Fibroblast of skin of abdomen (primary cell): ENCODE measurements at regions not wholly inside any gene's neighbourhood (a gene's known extent, or its start where the extent isn't known, plus 50 kb on each side); places are given as distances from the start of the nearest gene placed in this dataset.
"Not testable (repeated sequence)": the region's sequence is repeated elsewhere in the genome, so short reads cannot be mapped to it uniquely, and the experiment has no call there.

Experiments
- DNase-seq: peaks from one replicate; pipeline ENCODE4 v3.0.0-alpha.2; 2013

DNA sequence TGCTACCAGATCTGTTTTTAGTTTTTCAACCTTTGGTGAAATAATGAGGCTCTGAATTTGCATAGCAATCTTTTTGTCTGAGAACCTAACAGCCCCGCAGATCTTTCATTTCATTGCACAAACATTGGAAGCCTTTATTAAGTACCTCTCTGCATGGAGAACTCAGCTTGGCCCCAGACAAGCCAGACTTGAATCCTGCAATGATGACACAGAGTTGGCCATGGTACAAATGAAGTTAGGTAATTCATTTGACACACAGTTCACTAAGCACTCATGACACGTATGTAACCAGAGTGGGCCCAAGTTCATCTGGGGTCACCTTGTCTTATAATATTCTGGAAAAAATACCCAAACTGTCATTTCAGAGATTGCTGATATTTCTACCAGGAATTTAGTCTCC lies 439.1 kb upstream of the ID2 start:
- peak; percentile 51 for DNase-seq

DNA sequence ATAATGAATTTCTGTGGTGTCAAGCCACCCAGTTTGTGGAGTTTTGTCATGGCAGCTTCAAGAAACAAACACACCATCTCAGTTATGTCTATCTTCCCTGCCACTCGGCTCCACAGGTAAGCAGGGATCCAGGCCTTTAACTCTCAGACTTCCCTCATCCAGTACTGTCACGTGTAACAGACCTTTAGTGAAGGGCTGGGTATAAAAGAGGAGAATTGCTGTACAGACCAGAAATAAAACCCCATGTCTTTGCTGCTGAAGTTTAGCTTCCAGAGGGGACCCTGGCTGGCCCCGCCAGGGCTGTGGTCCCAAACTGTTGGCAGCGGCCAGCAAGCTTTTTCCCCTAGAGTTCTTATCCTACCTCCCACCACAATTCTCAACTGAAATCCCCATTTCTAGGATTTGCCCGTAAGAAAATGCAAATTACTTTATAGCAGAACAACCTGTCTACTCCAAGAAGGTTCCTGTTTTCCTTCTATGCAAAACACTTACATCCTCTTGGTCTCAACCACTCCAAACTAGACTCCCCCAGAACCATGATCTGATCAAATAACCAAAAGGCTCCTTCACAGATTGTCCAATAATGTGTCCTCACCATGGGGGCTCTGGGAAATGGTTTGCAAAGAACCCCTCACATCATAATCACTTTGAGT lies 438.0 kb upstream of the ID2 start:
- no peak for DNase-seq

DNA sequence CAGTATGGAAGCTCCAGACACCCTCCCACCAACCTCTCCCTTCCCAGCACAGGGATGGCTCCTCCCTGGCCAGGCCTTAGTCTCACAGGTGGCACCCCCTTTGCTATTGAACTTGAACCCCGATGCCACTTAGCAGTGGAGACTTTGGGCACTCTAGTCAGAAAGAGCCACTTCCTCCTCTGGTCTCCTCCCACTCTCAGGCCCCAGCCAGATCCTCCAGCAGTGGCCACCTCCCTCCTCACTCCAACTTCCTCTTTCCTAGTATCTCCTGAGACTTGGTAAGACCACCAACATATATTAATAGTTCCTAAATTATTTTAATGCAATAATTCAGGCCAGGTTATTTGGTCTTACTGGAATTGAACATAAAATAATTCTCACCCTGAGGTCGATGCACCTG lies 437.2 kb upstream of the ID2 start:
- no peak for DNase-seq

DNA sequence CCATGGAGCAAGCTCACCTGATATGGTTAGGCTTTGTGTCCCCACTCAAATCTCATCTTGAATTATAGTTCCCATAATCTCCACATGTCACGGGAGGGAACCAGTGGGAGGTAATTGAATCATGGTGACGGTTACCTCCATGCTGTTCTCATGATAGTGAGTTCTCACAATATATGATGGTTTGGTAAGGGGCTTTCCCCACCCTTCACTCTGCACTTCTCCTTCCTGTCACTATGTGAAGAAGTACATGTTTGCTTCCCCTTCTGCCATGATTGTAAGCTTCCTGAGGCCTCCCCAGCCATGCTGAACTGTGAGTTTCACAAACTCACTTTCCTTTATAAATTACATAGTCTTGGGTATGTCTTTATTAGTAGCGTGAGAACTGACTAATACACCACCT lies 435.7 kb upstream of the ID2 start:
- no peak for DNase-seq

DNA sequence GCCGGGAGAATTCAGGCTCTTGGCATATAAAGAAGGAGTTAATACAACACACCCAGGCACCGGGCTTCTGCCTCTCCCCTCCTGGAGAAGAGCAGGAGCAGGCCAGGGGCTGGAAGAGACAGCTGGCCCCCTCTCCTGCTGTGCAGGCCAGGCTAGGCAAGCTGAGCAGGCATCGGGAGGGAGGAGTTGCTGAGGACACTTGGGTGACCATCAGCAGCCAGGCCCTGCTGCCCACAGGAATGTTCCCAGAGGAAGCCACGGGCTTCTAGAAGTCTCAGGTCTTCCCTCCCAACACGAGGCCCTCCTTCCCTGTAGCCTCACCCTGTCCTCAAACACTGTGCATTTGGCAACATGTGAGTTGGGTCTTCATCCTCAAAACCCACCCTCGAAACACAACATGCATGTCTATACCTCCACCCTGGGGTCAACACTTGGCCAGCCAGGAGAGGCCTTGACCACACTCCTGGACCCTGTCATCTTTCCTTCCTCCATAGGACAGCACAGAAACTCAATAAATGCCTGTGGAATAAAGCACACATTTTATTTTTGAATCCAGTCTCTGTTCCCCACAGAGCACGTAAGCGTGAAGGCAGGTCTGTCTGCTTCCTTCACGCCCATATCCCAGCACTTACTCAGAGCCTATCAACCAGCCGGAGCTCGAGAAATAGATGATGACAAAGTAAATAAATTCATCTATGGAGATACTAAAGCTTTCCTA lies 433.8 kb upstream of the ID2 start:
- DNase-seq, result peak; percentile 14

DNA sequence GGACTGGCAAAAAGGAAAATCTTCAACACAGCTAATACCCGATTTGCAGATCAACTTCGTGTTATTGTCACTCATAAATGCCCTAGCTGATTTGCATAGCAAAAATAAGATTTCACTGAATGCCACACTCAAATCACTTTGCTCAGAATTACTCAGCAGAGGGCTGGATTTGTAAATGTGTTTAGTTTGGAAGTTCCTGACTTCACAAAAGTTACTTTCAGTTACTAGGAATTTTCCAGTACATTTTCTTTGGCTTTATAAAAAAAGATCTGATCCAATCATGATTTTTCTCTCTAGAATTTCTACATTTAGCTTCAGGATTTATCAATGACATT lies 433.3 kb upstream of the ID2 start:
- no peak for DNase-seq

DNA sequence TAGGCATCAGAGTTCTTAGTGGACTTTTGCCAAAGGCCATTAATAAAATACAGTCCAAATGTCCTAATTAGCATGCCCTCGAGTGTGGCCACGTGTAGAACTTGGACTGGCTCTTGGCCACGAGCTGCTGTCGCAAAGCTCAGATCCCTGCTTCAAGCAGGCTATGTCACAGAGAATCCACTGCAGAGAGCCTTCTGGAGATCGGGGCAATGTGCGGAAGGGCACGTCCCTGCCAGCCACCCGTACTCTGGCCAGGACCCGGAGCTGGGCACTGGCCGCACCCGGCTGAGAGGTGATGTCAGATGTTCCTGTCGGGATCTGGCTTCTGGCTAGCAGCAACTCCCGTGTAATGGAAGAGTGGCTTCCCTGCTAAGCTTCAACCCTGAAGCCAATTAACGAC lies 432.7 kb upstream of the ID2 start:
- no peak for DNase-seq

DNA sequence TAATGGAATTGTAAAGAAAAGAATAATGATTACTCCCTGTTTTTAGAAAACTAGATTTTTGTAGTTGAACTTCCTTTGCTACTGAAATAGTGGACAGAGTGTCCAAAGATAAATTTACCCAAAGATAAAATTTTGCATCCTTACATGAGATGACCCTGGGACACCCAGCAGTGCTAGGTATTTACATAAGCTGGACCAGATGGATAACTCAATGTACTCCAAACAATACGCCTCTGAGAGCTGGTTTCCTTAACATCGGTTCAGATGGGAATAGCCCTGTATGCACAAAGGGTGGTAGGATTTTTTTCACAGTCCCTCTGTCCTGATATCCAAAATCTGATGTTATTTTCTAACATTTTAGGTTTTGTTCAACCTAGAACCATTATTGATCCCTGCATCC lies 432.1 kb upstream of the ID2 start:
- DNase-seq, result no peak

DNA sequence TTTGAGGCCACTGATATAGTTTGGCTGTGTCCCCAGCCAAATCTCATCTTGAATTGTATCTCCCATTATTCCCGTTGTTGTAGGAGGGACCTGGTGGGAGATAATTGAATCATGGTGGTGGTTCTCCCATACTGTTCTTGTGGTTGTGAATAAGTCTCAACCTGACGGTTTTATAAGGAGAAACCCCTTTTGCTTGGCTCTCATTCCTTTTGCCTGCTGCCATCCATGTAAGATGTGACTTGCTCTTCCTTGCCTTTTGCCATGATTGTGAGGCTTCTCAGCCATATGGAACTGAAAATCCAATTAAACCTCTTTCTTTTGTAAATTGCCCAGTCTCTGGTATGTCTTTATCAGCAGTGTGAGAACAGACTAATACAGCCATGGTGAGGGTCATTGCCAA lies 431.6 kb upstream of the ID2 start:
- not testable (repeated sequence) for DNase-seq

DNA sequence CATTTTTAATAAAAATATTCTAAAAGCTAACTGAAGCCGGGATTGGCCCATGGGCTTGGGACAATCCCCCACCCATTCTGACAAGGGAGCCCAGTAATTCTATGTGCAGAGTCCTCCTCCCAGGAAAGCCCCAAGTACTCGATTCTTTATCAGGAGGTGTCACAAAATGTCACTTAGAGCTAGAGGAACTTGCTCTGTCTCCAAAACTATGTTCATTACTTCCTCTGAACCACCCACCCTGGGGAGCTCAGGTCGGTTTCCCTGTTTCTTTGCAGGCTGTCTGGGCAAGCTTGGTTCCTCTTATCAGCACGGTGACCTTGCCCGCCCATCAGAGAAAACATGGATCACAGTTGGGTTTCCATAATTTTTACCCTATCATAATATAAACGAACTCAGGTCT lies 430.6 kb upstream of the ID2 start:
- DNase-seq, result no peak

DNA sequence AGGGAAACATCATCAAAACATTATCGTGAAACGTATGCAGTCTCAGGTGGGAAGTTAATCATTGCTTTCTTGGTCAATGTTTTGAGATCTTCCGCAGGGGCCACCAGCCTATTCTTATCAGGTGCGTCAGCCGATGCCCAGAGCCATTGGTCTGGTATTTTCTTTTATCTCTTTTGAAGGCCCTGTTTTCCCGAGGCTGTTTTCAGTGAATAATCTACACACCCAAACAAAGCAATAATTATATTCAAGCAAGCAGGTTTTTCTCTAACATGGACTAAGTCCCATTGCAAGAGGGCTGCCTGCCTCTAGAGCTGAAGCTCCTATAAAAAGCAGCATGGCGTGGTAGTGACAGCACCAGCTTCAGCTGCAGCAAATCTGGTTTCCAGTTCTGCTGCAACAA lies 430.0 kb upstream of the ID2 start:
- no peak for DNase-seq

DNA sequence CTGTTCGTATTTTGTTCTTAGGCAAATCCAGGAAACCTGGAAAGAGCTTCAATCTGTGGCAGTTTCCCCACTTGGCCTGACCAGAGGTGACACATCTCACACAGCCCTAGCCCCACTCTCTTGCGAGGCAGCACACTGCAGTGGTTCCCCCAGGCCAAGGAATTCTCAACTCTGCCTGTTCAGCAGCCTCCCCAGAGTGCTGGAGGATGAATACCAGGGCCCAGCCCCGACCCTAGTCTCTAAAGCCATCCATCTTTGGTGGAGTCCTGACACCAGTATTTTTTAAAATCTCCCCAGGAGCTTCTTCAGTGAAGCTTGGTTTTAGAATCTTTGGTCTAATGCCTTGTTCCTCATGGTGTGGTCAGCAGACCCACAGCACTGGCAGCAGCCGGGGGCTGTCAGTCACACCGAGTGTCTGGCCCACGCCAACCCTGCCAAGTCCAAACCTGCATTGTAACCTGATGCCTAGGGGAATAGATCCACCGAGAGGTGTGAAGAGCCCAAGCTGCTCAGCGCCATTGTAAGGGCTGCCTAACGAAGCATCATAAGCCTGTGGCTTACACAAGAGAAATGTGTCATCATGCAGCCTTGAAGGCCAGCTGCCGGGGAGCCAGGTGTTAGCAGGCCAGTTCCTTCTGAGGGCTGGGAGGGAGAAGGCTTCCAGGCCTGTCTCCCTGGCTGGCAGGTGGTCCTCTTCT lies 428.7 kb upstream of the ID2 start:
- DNase-seq, result no peak

DNA sequence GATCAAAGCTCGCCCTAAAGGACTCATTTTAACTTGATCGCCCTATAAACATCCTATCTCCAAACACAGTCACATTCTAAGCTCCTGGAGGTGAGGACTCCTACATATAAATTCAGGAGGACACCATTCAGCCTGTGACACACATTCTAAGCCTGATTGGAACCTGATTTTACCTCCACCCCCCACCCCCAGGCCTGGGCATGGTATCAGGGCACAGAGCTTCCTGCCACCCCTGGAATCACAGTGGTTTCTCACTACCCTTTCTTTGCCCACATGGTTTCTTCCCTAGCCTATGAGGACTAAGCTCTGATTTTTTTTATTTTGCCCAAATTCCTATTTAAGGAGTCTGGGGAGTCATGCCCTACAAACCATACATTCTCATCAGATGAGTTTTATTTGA lies 428.1 kb upstream of the ID2 start:
- DNase-seq, result no peak

DNA sequence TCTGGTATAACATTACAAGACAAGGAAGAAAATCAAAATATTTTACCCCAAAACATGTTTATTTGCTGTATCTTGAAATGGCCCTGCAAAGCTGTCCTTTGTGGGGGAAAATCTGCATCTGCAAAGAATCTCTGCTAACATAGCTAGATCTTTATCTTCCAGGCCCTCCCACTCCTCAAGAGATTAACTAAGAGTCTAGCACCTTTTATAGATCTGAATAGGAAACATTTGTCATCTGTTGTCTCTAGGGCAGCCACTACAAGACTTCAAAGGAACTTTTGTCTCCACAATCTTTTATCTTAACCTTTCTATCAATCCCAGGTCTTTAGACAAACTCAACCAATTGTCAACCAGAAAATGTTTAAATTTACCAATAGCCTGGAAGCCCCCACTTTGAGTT lies 427.6 kb upstream of the ID2 start:
- not testable (repeated sequence) for DNase-seq

DNA sequence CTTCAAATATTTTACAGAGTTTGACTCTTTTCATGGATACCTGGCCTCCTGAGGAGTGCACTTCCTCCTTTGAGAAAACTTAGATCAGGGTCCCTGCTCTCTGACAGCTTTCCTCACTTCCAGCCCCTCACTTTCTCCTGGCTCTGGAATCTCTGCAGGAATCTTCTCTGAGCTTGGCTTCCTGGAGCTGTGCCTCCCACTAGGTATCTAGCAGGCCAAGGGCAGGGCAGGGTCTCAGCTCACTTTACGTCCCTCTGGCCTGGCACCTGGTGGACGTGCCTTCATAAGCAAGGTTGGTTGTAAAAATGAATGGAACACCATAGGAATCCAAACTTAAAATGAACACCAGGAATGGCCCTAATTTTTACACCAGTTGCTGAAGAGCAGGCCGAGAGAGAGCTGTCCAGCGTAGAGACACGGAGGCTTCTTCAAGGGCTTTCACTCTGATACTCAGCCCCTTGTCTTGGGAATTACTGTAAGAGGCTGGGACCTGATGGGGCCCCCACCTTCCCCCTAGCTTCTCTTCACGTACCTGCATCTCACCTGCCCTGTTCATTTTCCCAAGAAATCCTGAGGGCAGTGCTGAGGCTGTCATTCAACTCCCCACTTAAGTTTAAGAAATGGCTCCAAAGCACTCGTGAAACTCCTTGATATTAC lies 426.9 kb upstream of the ID2 start:
- no peak for DNase-seq

DNA sequence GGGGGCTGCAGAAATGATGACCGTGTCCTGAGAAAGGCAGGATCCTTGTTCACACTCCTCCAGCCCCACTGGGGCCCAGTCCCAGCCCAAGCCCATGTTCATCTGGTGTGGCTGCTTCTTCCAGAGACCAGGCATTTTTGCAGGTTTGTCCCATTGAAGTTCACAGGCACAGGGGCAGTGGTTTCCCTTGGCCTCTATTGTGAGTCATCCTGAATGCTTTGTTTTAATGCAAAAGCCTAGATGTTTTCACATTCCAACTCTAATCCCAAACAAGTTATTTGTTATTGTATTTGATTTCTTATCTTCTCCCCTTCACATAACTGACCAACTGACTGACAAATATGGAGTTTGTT lies 426.4 kb upstream of the ID2 start:
- peak; percentile 16 for DNase-seq

DNA sequence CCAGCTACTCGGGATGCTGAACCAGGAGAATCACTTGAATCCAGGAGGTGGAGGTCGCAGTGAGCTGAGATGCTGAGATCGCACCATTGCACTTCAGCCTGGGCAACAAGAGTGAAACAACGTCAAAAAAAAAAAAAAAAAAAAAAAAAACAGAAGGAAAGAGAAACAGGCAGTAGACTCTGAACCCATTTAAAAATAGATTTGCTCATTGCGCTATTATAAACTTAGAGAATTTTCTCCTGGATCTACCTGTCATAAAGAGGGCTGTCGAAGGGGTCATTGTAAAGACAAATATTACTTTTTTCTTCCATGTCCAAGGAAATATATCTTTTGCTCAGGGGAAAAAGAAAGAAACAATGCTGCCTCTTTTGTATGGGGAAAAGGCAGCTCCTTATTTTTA lies 425.0 kb upstream of the ID2 start:
- no peak for DNase-seq

DNA sequence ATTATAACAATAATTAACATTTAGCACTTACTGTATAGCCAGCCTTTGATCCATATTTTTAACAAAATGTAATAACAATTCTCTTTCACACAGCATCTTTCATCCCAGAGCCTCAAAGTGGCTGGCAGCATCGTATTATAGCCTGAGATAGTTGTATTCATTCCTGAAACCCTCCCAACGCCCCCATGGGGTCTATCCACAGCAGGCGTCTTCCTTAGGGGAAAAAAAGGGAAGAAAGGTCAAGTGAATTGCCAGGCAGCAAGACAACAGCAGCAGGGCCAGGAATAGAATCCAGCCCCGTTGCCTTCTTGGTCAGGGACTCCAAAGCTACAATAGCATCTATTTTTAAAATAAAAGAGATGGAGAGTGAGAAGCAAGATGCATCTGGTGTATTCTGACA lies 424.4 kb upstream of the ID2 start:
- DNase-seq, result no peak

DNA sequence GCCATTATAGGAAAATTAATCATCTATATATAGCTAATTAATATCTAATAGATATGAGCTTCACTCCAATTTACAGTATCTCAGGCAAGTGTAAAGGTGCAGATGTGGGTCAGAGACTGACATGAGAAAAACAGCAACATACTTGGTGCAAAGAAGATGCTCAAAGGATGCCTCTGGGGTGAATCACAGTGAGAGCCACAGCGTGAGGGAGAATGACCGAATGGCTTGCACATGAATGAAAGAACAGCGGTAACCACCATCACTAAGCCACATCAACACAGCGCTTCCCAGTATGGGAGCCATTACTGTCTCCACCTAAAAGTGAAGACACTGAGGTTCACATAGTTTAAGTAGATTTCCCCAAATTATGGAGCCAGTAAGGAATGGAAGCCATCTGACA lies 423.4 kb upstream of the ID2 start:
- DNase-seq, result peak; percentile 9

DNA sequence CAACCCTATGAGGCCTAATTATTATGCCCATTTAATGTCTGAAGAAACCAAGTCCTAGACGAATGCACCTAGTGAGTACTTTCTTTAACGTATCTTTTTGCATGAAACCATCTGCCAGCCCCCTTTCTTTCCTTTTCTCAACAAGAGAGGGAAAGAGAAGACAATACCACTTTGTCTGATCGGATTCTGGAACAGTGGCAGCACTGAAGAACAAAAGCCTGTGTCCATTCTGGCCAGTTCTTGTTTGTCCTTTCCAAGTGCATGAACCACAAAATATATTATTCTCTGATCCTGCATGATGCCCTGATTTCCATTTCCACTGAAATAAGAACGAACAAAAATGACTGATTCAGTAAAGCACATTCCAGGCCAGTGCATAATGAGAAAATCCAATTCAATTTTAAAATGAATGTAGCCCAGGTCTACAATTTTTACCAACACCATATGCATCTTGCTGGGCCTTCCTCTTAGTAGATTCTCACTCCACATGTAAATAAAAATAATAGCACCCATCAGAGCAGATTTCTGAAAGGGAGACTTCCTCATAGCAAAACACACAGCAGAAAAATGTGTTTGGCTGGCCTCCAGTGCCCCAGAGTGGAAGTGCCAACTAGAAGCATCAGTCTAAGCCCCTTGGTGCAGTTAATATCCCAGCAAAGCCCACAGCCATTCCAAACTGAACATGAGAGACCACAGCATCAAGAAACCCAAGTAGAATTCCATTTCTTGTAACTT lies 422.6 kb upstream of the ID2 start:
- no peak for DNase-seq

DNA sequence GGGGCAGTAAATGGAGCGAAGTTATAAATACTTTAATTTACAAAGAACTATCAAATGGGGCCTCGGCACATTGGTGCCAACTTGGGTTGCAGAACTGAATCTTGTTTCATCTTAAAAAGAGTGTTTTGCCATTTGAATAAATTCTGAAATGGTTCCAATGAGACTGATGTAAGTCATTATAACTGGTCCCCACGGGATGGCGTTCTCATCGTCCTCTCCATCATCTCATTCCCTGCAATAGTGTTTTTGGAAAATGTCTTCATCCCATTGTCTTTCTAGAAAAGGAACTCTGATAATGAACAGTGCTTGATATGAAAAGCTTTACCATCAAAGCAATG lies 422.0 kb upstream of the ID2 start:
- no peak for DNase-seq

DNA sequence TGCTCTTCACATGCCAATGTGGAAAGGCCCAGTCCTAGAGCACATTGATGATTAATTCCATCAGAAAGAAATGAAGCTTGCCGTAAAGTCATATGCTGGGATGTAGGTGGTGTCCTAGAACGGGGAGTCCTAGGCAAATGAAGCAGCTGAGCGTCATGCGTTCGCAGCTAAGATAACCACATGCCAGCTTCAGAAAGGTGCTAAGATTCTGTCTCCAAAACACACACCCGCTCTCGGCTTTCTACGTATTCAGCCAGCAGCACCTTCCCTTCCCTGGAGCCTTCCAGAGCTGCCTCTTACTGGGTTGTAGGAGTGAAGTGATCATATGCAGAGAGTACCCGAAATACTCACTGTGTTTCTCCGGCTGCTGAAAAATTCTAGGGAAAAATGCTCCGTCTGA lies 421.6 kb upstream of the ID2 start:
- DNase-seq, result no peak

DNA sequence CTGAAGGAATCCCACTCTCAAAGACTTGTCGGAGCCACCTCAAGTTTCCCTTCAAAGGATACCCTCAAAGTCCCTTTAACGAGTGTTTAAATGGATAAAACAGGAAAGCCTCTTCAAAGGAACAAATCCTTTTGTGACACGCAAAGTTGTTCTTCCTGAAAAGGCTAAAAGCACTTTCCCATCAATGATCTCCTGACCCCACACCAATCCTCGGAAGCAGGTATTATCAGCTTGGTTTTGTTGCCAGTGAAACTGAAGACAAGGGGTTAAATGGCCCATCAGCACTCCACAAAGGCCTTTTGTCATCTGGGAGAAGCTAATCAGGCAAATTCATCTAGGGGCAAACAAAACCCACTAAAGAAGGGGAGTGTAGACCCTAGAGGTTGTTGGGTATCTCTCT lies 418.0 kb upstream of the ID2 start:
- DNase-seq, result no peak
